ENCODE measurements at regions not wholly inside any gene's neighbourhood (a gene's known extent, or its start where the extent isn't known, plus 50 kb on each side); places are given as distances from the start of the nearest gene placed in this dataset.

- H3K27me3 ChIP-seq (ENCODE audit: control insufficient read depth, insufficient read depth, low read length) = peaks cover 8% of the 10 kb centered on the region; the same call in 1 of the 2 replicates
- WGBS, 2 experiments (ENCODE audit: extremely low coverage in 2 of 2, insufficient read length in 1 of 2) = no CpG with 5 or more reads among the region's 2 CpGs
- no TSS peak for BruUV-seq (replicated peaks)
- H2AK5ac ChIP-seq (ENCODE audit: low read depth, low read length) = no peak overlapping the region
- no peak overlapping the region for H2BK120ac ChIP-seq (ENCODE audit: low read depth, low read length)
- H3K4ac ChIP-seq (ENCODE audit: low read depth, low read length) = no peak overlapping the region
- no peak overlapping the region for H2BK5ac ChIP-seq (ENCODE audit: low read depth, low read length, poor library complexity, severe bottlenecking)
- H4K5ac ChIP-seq (ENCODE audit: low read depth, low read length) = no peak overlapping the region
- no peaks in the 10 kb centered on the region for H3K9me1 ChIP-seq (ENCODE audit: insufficient read depth, low read length)
- ChIA-PET CTCF (interaction anchor here (0.5 kb wide), 1 partner anchor 523 kb away, joined by 4 read pairs; no protein-coding TSS in a partner anchor), POLR2A (ENCODE audit: unreplicated experiment) (no interaction called here)
- no peak overlapping the region for H3K18ac ChIP-seq (ENCODE audit: low read depth, low read length)
- H2AK9ac ChIP-seq (replicated peaks; ENCODE audit: low read depth, low read length, poor library complexity) = no peak overlapping the region
- no peak overlapping the region for H2AFZ ChIP-seq (replicated peaks; ENCODE audit: low read length, poor library complexity)
- dilution Hi-C loops (cut with HindIII; ENCODE audit: low sequenced_read_pairs, unreplicated experiment) = no loop called here
- H3K79me1 ChIP-seq (ENCODE audit: low read depth in 1 of 2, low read length in 2 of 2) = no peaks in the 10 kb centered on the region
- H3K56ac ChIP-seq (ENCODE audit: extremely low read depth, insufficient read depth, low read length) = no peak overlapping the region
- no peak overlapping the region for H3K27ac ChIP-seq (ENCODE audit: insufficient read depth, low read length)
- no peaks in the 10 kb centered on the region for H4K20me1 ChIP-seq (ENCODE audit: insufficient read depth, low read length)
- no peaks in the 10 kb centered on the region for H3K36me3 ChIP-seq (ENCODE audit: control insufficient read depth, insufficient read depth, low read length)
- H2BK15ac ChIP-seq (ENCODE audit: low read depth, low read length) = no peak overlapping the region
- H4K8ac ChIP-seq (ENCODE audit: low read depth in 2 of 2, low read length in 2 of 2) = no peak overlapping the region
- in situ Hi-C loops (cut with MboI; ENCODE audit: low sequenced_read_pairs) = no loop called here
- no peak overlapping the region for H3K23ac ChIP-seq (ENCODE audit: low read depth, low read length)
- intact Hi-C loops (cut with micrococcal nuclease) = no loop called here
- no peaks in the 10 kb centered on the region for H3K9me3 ChIP-seq (ENCODE audit: control insufficient read depth, insufficient read depth, low read length)
- H4K91ac ChIP-seq (ENCODE audit: insufficient read depth, low read depth, low read length) = no peak overlapping the region
- H3K9ac ChIP-seq (ENCODE audit: low read depth, low read length) = no peak overlapping the region
- no peak for TF ChIP-seq MAZ (IDR thresholded peaks at IDR 0.05; ENCODE audit: borderline replicate concordance, low read depth, low read length)
- H3K14ac ChIP-seq (replicated peaks; ENCODE audit: low read depth, low read length) = no peak overlapping the region
- H3K4me2 ChIP-seq (ENCODE audit: low read depth, low read length) = no peak overlapping the region
- no peak for ATAC-seq (ENCODE audit: low read depth)
- H3K4me3 ChIP-seq (ENCODE audit: insufficient read depth, low read depth, low read length) = no peak overlapping the region
- H2BK20ac ChIP-seq (ENCODE audit: low read depth, low read length) = no peak overlapping the region
- no peaks in the 10 kb centered on the region; the same call in 1 of the 2 replicates for H3K4me1 ChIP-seq (ENCODE audit: control insufficient read depth, insufficient read depth, low read length)
- no peak for DNase-seq
These were observed 241.8 kb upstream of the SLC24A2 start for GRCh38 chr9:20030671-20031070.
